Stimulated activated naive CD4-positive, alpha-beta T cell (primary cell): ENCODE measurements at regions not wholly inside any gene's neighbourhood (a gene's known extent, or its start where the extent isn't known, plus 50 kb on each side); places are given as distances from the start of the nearest gene placed in this dataset.

Source experiments
- DNase-seq, 6 experiments: peaks; one replicate each; lab custom pipeline; 2025; lab: John Stamatoyannopoulos, UW

DNA sequence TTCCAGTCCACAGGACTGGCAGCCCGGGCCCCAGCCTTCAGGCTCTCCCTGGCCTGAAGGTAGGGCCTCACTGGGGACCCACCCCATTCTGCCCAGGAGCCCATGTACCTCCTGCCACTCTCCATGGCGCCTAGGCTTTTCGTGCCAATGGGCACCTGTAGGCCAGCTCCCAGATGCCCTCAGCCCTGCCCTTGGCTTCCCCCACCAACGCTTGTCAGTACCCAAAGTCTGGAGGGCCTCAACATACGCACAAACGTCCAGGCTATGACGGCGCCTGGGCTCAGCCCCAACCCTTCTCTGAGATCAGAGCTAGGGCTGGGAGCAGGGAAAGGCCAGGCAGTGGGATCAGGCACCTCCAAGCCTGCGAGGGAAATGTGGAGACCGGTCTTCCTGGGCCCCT, 816.9 kb upstream of the LUZP2 start:
- no peak for DNase-seq

DNA sequence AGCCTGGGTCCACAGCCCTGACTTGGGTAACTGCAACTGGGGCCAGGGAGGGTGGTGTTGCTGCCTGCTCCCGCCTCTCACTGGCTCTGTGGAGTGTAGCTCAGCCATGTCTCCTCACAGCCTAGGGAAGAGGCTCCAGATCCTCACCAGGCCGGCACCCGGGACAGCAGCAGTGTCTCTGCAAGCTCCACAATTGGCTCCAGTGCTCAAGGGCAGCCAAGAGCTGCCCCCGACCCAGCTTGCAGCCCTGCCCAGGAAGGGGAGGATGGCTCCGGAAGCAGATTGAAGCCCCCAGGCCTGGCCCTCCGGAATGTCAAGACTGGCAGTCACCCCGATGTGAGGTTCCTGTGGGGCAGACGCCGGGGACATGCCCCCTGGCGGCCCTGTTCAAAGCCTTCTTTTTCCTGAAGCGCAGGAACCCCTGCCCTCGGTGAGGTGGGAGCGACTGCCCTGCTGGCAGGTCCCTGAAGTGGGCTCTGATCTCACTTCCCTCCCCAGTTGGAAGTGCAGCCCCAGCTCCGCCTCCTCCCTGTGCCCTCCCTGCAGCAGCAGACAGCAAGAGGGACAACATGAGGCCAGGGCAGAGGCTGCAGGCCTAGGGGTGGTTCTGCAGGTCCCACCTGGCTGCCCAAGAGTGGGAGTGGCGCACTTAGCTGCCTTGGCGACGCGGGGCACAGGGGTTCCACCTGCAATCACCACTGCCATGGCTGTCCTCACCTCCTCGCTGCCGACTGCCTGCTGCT, 816.2 kb upstream of the LUZP2 start:
- DNase-seq: no peak

DNA sequence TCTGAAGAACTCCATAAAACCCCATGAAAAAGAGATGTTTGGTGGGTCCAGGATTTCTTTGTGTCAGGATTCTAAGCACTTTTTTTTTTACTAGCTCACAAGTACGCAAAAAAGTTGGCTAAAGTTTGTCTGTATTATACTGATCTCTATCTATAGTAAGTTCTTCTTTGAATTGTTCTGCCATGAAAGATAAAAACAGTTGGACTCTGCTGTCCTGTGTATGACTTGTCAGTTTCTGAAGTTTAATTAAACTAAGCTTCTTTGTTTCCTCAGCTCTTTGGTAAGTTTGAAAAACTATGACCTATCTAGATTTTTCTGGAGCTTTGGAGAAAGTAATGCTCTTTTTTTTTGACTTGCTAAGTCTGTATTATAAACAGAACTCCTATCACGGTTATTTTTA, 812.2 kb upstream of the LUZP2 start:
- no peak for DNase-seq

DNA sequence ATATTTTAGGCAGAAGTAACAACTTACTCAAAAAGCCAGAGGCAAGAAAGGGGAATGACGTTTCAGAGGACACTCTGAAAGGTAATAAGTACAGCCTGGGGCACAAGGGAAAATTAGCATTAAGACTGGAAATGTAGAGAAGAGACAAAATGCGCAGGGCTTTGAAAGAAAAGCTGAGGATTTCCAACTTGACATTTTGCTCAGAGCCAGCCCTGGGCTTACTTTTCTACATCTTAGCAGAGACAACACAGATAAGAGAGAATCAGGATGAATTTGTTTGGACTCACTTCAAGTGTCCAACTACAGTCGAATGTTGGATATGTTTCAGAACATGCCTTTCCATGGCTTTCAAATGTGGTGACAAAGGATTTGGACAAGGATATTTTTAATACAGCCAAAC, 808.9 kb upstream of the LUZP2 start:
- DNase-seq: no peak

DNA sequence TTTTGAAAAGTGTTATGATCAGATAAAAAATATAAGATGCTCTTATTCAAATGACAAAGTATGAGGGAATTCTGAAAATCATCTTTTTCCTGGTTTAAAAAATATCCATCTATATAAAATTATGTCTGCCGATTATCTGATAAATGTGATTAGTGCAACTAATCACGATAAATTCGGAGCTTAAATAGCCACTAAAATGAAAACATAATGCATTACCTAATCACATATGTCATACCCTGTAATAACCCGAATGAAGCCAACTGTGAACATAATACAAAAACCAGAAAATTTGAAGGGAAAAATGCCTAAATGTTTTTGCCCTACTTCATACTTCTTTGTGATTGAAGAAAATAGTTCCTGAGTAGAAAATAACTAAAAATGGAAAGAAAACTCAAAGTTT, 808.4 kb upstream of the LUZP2 start:
- DNase-seq: no peak

DNA sequence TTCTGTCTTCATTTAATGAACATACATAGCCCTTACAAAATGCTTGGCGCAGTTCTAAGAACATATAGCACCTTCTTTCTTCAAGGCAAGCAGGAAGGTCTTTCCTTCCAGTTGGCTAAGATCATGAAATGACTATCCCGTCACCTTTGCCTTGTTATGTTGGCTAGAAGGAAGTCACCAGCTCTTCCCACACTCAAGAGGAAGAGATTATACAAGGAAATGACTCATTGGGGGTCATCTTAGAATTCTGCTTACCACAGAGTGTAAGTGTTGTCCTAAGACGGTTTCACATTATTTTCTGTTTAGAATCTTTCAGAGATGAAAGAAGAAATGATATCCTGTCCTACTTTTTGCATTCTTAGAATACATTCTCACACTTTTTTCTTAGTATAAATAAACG, 808.0 kb upstream of the LUZP2 start:
- no peak for DNase-seq

DNA sequence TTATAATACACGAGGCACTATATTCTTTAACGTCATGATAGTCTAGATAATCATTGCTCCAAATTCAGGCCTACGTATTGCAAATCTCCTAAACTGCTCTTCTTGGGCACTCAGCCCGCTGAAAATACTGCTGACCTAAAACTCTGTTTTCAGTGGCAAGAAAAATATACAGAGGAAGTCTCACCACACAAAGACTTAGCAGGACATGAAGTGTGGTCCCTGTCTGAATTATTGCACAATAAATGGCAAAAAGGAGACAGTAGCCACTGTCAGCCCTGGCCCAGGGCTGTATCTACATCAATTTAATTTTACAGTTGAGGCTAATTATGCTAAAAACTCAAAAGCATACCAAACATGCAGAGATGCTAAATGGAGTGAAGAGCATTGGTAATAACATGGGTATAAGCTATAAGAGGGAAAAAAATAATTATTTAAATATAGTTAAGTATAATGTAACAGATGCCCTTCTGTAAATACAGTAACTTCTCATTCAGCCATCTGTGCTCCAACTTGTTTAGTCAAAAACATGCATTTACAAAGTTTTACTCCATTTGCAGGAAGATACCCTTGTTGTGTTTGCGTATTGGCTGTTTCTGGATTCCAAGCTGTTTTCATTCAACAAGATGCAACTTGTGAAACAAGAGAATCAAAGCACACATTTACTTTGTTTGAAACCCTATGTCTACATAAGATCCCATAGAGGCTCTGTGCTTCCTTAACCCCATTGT, 800.0 kb upstream of the LUZP2 start:
- no peak for DNase-seq

DNA sequence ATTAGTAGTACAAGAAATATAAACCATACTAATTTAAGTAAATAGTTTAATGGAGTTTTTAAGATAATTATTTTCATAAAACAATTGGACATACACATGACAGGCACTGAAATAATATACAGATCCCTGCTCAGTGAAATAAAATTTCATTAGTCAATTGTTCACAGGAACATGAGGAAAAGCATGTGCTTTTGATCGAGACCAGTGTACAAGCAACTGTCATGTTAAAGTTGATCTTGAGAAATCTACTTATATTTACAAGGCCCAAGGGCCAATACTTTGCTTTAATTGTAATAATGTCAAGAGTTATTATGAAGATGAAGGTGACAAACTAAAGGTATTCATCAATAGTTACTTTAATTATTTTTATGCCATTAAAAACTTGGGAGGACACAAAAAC, 792.7 kb upstream of the LUZP2 start:
- no peak for DNase-seq

DNA sequence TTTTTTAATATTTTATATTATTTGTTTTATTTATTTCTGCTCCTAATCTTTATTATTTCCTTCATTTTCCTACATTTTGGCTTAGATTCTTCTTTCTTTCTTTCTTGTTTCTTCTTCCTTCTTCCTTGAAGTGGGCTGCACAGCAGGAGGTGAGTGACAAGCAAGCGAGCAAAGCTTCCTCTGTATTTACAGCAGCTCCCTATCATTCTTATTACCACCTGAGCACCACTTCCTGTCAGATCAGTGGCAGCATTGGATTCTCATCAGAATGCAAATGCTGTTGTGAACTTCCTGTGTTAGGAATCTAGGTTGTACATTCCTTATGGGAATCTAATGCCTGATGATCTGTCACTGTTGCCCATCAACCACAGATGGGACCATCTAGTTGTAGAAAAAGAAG, 784.9 kb upstream of the LUZP2 start:
- no peak for DNase-seq

DNA sequence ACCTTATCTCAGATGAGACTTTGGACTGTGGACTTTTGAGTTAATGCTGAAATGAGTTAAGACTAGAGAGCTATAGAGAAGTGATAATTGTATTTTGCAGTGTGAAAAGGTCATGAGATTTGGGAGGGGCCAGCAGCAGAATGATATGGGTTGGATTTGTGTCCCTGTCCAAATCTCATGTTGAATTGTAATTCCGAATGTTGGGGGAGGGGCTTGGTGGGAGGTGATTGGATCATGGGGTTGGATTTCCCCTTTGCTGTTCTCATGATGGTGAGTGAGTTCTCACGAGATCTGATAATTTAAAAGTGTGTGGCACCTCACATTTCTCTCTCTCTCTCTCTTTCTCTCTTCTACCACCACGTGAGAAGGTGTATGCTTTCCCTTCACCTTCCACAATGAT, 777.8 kb upstream of the LUZP2 start:
- DNase-seq: no peak

DNA sequence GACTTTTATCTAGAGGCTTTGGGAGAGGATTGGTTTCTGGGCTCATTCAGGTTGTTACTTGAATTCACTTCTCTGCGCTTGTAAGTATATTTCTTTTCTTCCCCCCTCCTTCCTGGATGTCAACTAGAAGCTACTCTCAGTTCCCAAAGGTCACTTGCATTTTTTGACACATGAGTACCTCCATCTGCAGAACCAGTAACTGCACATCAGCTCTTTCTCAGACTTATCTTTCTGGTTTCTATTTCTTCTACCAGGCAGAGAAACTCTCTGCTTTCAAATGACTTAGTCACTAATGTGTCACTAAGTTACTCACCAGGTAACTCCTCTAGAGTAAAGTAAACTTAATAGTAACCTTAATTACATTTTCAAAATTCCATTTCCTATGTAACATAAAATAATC, 773.0 kb upstream of the LUZP2 start:
- DNase-seq: no peak

DNA sequence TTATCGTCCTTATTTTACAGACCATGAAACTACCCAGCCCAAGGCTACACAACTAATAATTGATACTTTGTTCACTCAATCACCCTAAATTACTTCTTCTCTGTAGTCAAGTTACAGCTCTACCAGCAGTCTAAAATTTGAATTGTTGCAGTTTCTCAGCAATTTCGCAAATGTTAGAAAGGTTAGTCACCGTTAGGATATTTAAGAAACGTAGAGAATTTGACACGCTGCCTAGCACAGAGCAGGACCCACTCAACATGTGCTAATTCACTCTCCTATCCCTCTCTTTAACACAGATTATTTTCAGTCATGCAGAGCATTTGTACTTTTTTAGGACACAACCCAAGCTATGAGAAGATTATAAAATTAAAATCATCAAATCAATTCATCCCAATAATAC, 771.1 kb upstream of the LUZP2 start:
- DNase-seq: no peak

DNA sequence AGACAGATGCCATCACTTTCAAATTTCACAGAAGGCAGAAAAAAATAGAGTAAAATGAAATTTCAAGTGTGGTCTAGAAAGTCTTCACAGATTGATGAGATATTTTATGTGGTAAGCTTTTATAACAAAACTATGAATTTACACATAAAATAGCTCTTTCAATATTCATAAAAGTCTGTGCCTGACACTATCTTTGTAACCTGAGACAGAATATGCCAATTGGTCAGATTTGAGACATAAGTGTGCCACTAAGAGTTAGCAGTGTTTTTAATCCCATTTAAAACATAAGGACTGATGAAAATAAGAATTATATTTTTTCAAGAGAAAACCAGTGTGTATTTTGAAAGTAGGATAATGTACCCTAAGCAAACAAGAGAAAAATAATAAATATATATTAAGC, 769.5 kb upstream of the LUZP2 start:
- no peak for DNase-seq

DNA sequence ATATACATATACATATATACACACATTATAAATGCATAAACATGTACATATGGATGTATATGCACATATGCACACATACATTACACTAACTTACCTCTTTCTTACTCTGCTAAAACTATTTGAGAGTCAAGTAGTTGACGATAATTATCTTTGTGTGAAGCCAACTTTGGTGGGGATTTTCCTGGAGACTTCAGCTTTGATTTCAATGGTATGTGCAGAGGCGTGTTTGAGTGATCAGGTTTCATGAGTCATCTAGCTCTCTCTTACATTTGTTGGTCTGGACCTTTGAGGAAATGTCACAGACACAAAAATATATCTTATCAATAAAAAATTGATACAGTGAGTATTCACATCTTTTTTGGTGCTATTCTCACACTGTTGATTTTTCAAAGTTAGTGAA, 769.1 kb upstream of the LUZP2 start:
- no peak for DNase-seq

DNA sequence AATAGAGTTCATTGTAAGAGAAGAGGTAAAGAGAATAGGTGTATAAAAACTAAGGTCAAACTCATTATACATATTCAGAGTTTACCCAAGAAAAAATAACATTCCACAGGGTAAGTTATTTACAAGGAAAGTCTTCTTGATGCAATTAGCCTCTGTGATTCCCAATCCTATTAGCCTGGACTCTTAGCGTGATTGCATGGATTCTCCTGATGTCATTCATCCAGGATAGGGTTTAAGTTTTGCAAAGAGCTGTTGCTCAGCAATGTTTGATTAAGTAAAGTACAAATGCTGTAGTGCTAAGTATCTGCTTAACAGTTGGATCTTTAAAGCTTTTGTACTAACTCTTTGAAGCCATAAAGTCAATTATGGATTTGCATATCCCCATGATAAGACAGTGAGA, 767.8 kb upstream of the LUZP2 start:
- no peak for DNase-seq

DNA sequence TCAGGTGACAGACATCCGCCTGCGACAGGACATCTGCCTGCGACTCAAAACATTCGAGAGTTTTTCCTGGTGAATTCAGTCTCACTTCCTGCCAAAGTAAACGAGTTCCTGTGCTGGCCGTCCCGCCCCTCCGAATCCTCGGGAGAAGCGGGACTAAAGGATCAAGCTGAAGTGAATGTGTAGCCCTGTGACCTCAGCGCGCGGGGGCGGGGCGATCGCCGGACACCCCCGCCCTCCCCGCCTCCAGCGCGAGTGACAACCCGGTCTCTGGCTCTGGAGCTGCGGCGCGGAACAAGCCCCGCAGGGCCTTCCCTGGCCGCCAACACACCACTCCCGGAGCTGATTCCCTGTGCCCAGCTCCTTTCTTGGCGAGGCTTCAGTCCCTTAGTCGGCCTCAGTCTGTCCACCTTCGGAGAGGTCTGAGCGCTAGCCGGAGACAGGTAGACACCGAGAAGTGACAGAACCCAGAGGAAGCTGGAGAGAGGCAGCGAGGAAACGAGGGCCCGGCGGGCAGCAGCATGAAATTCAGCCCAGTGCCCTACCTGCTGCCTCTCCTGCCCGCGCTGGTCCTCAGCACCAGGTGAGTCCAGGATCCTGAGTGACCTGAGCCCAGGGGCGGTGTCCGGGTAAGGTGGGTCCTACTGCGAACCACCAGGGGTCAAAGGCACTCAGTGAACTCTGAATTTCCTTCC, 766.4 kb upstream of the LUZP2 start:
- DNase-seq: no peak

DNA sequence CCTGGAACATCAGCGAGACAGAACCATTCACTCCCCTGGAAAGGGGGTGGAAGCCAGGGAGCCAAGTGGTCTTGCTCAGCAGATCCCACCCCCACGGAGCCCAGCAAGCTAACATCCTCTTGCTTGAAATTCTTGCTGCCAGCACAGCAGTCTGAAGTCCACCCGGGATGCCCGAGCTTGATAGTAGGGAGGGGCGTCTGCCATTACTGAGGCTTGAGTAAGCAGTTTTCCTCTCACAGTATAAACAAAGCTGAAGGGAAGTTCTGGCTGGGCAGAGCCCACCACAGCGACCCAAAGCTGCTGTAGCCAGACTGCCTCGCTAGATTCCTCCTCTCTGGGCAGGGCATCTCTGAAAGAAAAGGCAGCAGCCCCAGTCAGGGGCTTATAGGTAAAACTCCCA, 764.8 kb upstream of the LUZP2 start:
- no peak for DNase-seq

DNA sequence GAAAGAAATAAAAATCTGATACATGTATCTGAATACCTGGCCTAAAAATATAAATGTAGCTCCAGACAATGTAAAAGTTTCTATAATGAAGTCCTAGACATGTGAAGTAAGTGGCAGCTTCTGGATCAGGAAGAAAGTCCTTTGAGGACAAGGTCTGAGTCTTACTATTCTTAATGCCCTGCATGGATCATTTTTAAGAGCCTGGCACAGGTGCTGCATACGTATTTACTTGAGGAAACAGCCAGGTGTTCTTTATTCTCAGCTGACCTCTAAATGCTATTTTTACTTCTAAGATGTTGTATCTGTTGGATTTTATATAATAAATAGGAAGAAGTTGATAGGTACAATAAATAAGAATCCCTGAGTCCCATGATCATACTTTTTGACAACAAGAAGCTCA, 750.0 kb upstream of the LUZP2 start:
- DNase-seq: no peak

DNA sequence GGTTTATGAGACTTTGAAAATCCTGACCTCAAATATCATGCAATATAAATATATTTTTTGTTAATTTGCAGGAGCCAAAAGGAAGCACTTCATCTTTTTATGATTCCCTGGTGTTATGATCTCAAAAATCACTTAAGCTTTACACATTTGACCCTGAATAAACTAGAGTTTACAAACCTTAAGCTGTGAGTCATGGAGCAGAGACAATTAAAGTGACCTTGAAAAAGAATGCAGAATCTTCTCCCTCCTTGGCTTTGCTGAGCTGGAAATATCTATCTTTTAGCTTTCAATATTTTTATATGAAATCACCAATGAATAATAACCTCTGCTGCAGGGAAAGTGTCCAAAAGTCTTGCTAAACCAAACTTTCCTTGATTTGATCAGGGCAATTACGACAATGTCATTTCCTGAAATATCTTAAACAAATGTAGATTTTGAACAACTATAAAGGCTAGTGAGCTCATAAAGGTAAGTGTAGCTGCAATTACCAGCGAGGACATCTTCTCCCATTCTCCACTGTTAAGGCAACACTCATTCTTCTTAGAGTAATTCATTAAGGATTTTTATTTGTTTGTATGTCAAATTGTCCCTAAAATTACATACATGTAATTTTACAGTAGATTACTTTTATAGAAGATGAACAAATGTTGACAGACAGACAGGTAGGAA, 747.0 kb upstream of the LUZP2 start:
- no peak for DNase-seq

DNA sequence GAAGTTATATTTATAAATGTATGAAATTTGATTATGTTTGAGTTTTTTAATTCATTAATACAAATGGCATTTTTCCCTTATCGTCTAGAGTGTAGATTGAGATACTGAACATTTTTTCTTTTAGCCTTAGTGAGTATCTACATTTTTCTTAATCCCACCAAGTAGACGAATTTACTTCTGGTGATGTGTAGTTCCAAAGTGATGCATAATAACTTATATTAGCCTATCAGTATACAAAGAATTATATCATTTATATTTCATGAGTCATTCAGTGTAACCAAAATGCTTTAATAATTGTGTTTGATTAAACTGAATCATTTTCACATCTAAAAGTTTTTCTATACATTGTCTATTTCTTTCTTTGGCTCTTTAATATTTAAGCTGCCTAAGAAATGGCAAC, 745.6 kb upstream of the LUZP2 start:
- DNase-seq: no peak

DNA sequence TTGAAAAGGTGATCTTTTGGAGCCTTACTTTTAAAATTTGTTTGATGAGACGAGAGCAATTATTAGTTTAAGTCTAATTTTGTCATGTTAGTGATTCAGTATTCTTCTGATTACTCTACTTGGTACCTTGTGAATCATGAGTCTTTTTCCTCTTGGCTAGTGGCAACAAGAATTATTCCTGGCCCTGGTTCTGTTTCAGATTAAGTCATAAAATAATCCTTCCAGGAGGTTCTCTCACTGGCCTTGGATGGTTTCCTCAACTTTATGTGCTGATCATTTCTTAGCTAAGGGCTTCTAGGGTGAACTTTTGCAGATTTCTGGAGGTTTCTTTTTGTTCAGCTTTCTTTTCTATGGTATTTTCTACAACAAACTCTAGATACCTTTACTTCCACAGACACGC, 741.8 kb upstream of the LUZP2 start:
- no peak for DNase-seq

DNA sequence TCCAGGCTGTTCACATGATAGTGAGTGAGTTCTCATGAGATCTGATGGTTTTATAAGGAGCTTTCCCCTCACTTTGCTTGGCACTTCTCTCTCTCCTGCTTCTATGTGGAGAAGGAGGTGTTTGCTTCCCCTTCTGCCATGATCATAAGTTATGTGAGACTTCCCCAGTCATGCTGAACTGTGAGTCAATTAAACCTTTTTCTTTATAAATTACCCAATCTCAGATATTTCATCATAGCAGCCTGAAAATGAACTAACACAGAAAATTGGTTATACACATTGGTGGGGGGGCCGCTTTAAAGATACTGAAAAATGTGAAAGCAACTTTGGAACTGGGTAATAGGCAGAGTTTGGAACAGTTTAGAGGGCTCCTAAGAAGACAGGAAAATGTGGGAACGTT, 741.1 kb upstream of the LUZP2 start:
- DNase-seq: no peak

DNA sequence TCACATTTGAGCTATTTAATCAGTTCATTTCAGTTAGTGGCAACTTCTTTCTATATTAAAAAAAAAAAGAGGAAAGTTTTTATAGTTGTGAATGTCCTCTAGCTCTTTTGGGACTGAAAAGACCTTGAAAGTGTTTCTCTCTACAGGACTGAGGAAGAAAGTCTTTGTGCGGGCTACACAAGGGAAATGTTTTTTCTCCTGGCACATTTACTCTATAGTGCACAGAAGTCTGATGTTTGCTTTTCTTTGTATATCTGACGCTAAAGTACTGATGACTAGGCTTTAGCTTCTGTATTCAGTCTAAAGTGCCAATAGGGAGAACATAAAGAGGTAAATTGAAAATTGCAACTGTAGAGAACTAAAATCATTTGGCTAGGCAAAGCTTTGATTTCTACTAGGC, 737.4 kb upstream of the LUZP2 start:
- DNase-seq: no peak
